ENCODE measurements at regions not wholly inside any gene's neighbourhood (a gene's known extent, or its start where the extent isn't known, plus 50 kb on each side); places are given as distances from the start of the nearest gene placed in this dataset.

- no peak overlapping the region for H3K4me3 Mint-ChIP-seq
- no peaks in the 10 kb centered on the region for H3K27me3 ChIP-seq (replicated peaks in 1 of 4; ENCODE audit: control extremely low read depth in 1 of 4, control insufficient read depth in 3 of 4, insufficient read depth in 4 of 4, low read length in 3 of 4)
- no peaks in the 10 kb centered on the region for H4K20me1 ChIP-seq (ENCODE audit: control insufficient read depth, insufficient read depth, low read length, poor library complexity, severe bottlenecking)
- ATAC-seq (ENCODE audit: low read depth) = no peak
- H3K79me2 ChIP-seq (ENCODE audit: control insufficient read depth, insufficient read depth, low read length) = no peaks in the 10 kb centered on the region
- ChIA-PET CTCF (no interaction called here), POLR2A (no interaction called here)
- TF ChIP-seq EZH2 (IDR thresholded peaks at IDR 0.05; ENCODE audit: borderline replicate concordance, insufficient read depth, low read depth, low read length, poor library complexity, severe bottlenecking) (no peak), CTCF (IDR thresholded peaks at IDR 0.05) (no peak)
- intact Hi-C loops (cut with micrococcal nuclease) = no loop called here
- H3K4me1 ChIP-seq (ENCODE audit: control insufficient read depth in 2 of 2, insufficient read depth in 2 of 2, low read length in 2 of 2) = no peaks in the 10 kb centered on the region
- no peak overlapping the region for H3K9ac ChIP-seq (ENCODE audit: low read length)
- H3K9me3 Mint-ChIP-seq (ENCODE audit: insufficient read depth) = no peaks in the 10 kb centered on the region
- no peaks in the 10 kb centered on the region for H3K4me1 Mint-ChIP-seq
- H3K27ac ChIP-seq (ENCODE audit: low read length in 2 of 2) = no peak overlapping the region
- H3K27ac Mint-ChIP-seq = no peak overlapping the region
- no peak overlapping the region for H3K4me3 ChIP-seq (ENCODE audit: control extremely low read depth in 1 of 5, extremely low read depth in 1 of 5, insufficient read depth in 1 of 5, low read depth in 2 of 5, low read length in 4 of 5)
- H3K36me3 ChIP-seq (replicated peaks in 1 of 2; ENCODE audit: control extremely low read depth in 1 of 2, control insufficient read depth in 1 of 2, extremely low read depth in 1 of 2, insufficient read depth in 2 of 2, low read length in 1 of 2) = no peaks in the 10 kb centered on the region
- H3K27me3 Mint-ChIP-seq = no peaks in the 10 kb centered on the region
- no peak for DNase-seq
- no peak overlapping the region for H2AFZ ChIP-seq (ENCODE audit: insufficient read depth, low read depth, low read length, poor library complexity, severe bottlenecking)
- WGBS (ENCODE audit: insufficient coverage) = 91% methylated on average over 9 of the region's 9 CpGs
- H3K4me2 ChIP-seq (replicated peaks; ENCODE audit: low read depth, low read length, poor library complexity, severe bottlenecking) = no peak overlapping the region
- no peaks in the 10 kb centered on the region for H3K9me3 ChIP-seq (ENCODE audit: control extremely low read depth in 1 of 3, control insufficient read depth in 2 of 3, insufficient read depth in 1 of 3, low read length in 2 of 3)
These were observed 517.9 kb downstream of the EIPR1 start for GRCh38 chr2:2859732-2860131.

- Histone ChIP-seq H3K36me3 (replicated peaks in 1 of 2; ENCODE audit: control extremely low read depth in 1 of 2, control insufficient read depth in 1 of 2, extremely low read depth in 1 of 2, insufficient read depth in 2 of 2, low read length in 1 of 2) (no peaks in the 10 kb centered on the region), H3K79me2 (ENCODE audit: control insufficient read depth, insufficient read depth, low read length) (no peaks in the 10 kb centered on the region), H3K4me3 (ENCODE audit: control extremely low read depth in 1 of 5, extremely low read depth in 1 of 5, insufficient read depth in 1 of 5, low read depth in 2 of 5, low read length in 4 of 5) (no peak overlapping the region), H3K27me3 (replicated peaks in 1 of 4; ENCODE audit: control extremely low read depth in 1 of 4, control insufficient read depth in 3 of 4, insufficient read depth in 4 of 4, low read length in 3 of 4) (no peaks in the 10 kb centered on the region), H4K20me1 (ENCODE audit: control insufficient read depth, insufficient read depth, low read length, poor library complexity, severe bottlenecking) (no peaks in the 10 kb centered on the region), H3K9ac (ENCODE audit: low read length) (no peak overlapping the region), H3K4me1 (ENCODE audit: control insufficient read depth in 2 of 2, insufficient read depth in 2 of 2, low read length in 2 of 2) (no peaks in the 10 kb centered on the region), H3K4me2 (replicated peaks; ENCODE audit: low read depth, low read length, poor library complexity, severe bottlenecking) (no peak overlapping the region), H3K27ac (ENCODE audit: low read length in 2 of 2) (no peak overlapping the region), H3K9me3 (ENCODE audit: control extremely low read depth in 1 of 3, control insufficient read depth in 2 of 3, insufficient read depth in 1 of 3, low read length in 2 of 3) (no peaks in the 10 kb centered on the region), H2AFZ (ENCODE audit: insufficient read depth, low read depth, low read length, poor library complexity, severe bottlenecking) (no peak overlapping the region)
- ATAC-seq (ENCODE audit: low read depth) (no peak), DNase-seq (no peak)
- Mint-ChIP-seq H3K4me3 (no peak overlapping the region), H3K9me3 (ENCODE audit: insufficient read depth) (no peaks in the 10 kb centered on the region), H3K27ac (no peak overlapping the region), H3K4me1 (no peaks in the 10 kb centered on the region), H3K27me3 (no peaks in the 10 kb centered on the region)
- 96% methylated on average over 12 of the region's 15 CpGs for WGBS (ENCODE audit: insufficient coverage)
- TF ChIP-seq EZH2 (IDR thresholded peaks at IDR 0.05; ENCODE audit: borderline replicate concordance, insufficient read depth, low read depth, low read length, poor library complexity, severe bottlenecking) (no peak), CTCF (IDR thresholded peaks at IDR 0.05) (no peak)
- ChIA-PET POLR2A (no interaction called here), CTCF (no interaction called here)
- intact Hi-C loops (cut with micrococcal nuclease) = no loop called here
These were observed 518.5 kb downstream of the EIPR1 start for GRCh38 chr2:2859164-2859563.
